ENCODE measurements at regions not wholly inside any gene's neighbourhood (a gene's known extent, or its start where the extent isn't known, plus 50 kb on each side); places are given as distances from the start of the nearest gene placed in this dataset.

GRCh38 chr7:49166441-49166840 lies 242.1 kb downstream of the CDC14C start:
- no peak for TF ChIP-seq CTCF (IDR thresholded peaks at IDR 0.05; ENCODE audit: low read length, missing control alignments)
- no peak for DNase-seq (ENCODE audit: low read depth)
- H3K4me3 ChIP-seq (replicated peaks; ENCODE audit: low read depth, low read length) = no peak overlapping the region

- no peak overlapping the region for H3K4me3 ChIP-seq (replicated peaks; ENCODE audit: low read depth, low read length)
- TF ChIP-seq CTCF (IDR thresholded peaks at IDR 0.05; ENCODE audit: low read length, missing control alignments) = no peak
- DNase-seq (ENCODE audit: low read depth) = no peak
Observed at GRCh38 chr7:49172639-49173038, 248.3 kb downstream of the CDC14C start.

GRCh38 chr7:49174396-49174795 lies 250.0 kb downstream of the CDC14C start:
- no peak overlapping the region for H3K4me3 ChIP-seq (replicated peaks; ENCODE audit: low read depth, low read length)
- no peak for TF ChIP-seq CTCF (IDR thresholded peaks at IDR 0.05; ENCODE audit: low read length, missing control alignments)
- no peak for DNase-seq (ENCODE audit: low read depth)

- no peak overlapping the region for H3K4me3 ChIP-seq (replicated peaks; ENCODE audit: low read depth, low read length)
- TF ChIP-seq CTCF (IDR thresholded peaks at IDR 0.05; ENCODE audit: low read length, missing control alignments) = no peak
- no peak for DNase-seq (ENCODE audit: low read depth)
Observed at GRCh38 chr7:49187543-49188268, 263.4 kb downstream of the CDC14C start.

- TF ChIP-seq CTCF (IDR thresholded peaks at IDR 0.05; ENCODE audit: low read length, missing control alignments) = no peak
- H3K4me3 ChIP-seq (replicated peaks; ENCODE audit: low read depth, low read length) = no peak overlapping the region
- DNase-seq (ENCODE audit: low read depth) = no peak
Observed at GRCh38 chr7:49228426-49229098, 304.2 kb downstream of the CDC14C start.

GRCh38 chr7:49229246-49229645 lies 304.9 kb downstream of the CDC14C start:
- no peak for DNase-seq (ENCODE audit: low read depth)
- H3K4me3 ChIP-seq (replicated peaks; ENCODE audit: low read depth, low read length) = no peak overlapping the region
- no peak for TF ChIP-seq CTCF (IDR thresholded peaks at IDR 0.05; ENCODE audit: low read length, missing control alignments)
